Astrocyte (in vitro differentiated cells and primary cell): ENCODE measurements at regions not wholly inside any gene's neighbourhood (a gene's known extent, or its start where the extent isn't known, plus 50 kb on each side); places are given as distances from the start of the nearest gene placed in this dataset.
"Not testable (repeated sequence)": the region's sequence is repeated elsewhere in the genome, so short reads cannot be mapped to it uniquely, and the experiment has no call there.

ENCODE experiments used
- DNase-seq: peaks from one replicate; pipeline ENCODE4 v3.0.0-alpha.2; 2010; ENCODE audit warnings: low read depth
- FAIRE-seq: peaks from 2 replicates; lab custom pipeline; 2011; peaks lifted over from hg19 to GRCh38; lab: Jason Lieb, UNC
- H2AFZ ChIP-seq: 2 replicates; pipeline ENCODE4 v1.6.0; 2012; ENCODE audit warnings: low read depth, low read length, inconsistent platforms
- H3K27ac ChIP-seq: 2 replicates; pipeline ENCODE4 v1.5.1; 2011; ENCODE audit warnings: low read depth, low read length, inconsistent platforms
- H3K27me3 ChIP-seq: 2 replicates; pipeline ENCODE4 v1.6.0; 2011; ENCODE audit warnings: low read length, inconsistent platforms; ENCODE audit not compliant: insufficient read depth
- H3K36me3 ChIP-seq: 2 replicates; pipeline ENCODE4 v1.5.1; 2011; ENCODE audit warnings: low read length, inconsistent platforms; ENCODE audit not compliant: insufficient read depth
- H3K4me1 ChIP-seq: 2 replicates; pipeline ENCODE4 v1.5.1; 2011; ENCODE audit warnings: low read length, inconsistent platforms; ENCODE audit not compliant: insufficient read depth
- H3K4me2 ChIP-seq: 2 replicates; pipeline ENCODE4 v1.6.0; 2012; ENCODE audit warnings: low read length, inconsistent platforms
- H3K4me3 ChIP-seq: 2 replicates; pipeline ENCODE4 v1.5.1; 2011; ENCODE audit warnings: low read depth, mild to moderate bottlenecking, low read length, inconsistent platforms; ENCODE audit not compliant: insufficient read depth
- H3K79me2 ChIP-seq: 2 replicates; pipeline ENCODE4 v1.6.0; 2012; ENCODE audit warnings: mild to moderate bottlenecking, low read length, inconsistent platforms; ENCODE audit not compliant: insufficient read depth
- H3K9ac ChIP-seq: 2 replicates; pipeline ENCODE4 v1.6.0; 2012; ENCODE audit warnings: mild to moderate bottlenecking, low read length, inconsistent platforms
- H3K9me3 ChIP-seq: 2 replicates; pipeline ENCODE4 v1.5.1; 2012; ENCODE audit warnings: low read depth, mild to moderate bottlenecking, low read length, inconsistent platforms; ENCODE audit not compliant: insufficient read depth
- H4K20me1 ChIP-seq: 2 replicates; pipeline ENCODE4 v1.6.0; 2012; ENCODE audit warnings: low read length, inconsistent platforms; ENCODE audit not compliant: insufficient read depth
- H3K27ac Mint-ChIP-seq: one replicate; pipeline ENCODE4 v1.8.0; 2021; ENCODE audit warnings: mild to moderate bottlenecking, mixed read lengths; ENCODE audit not compliant: unreplicated experiment
- H3K27me3 Mint-ChIP-seq: one replicate; pipeline ENCODE4 v1.8.0; 2021; ENCODE audit warnings: low read depth, mixed read lengths; ENCODE audit not compliant: unreplicated experiment
- H3K36me3 Mint-ChIP-seq: one replicate; pipeline ENCODE4 v1.8.0; 2021; ENCODE audit warnings: low read depth, mixed read lengths; ENCODE audit not compliant: unreplicated experiment
- H3K4me1 Mint-ChIP-seq: one replicate; pipeline ENCODE4 v1.8.0; 2021; ENCODE audit warnings: low read depth, mixed read lengths; ENCODE audit not compliant: unreplicated experiment
- H3K4me3 Mint-ChIP-seq: one replicate; pipeline ENCODE4 v1.8.0; 2021; ENCODE audit warnings: mild to moderate bottlenecking, moderate library complexity, mixed read lengths; ENCODE audit not compliant: unreplicated experiment
- H3K9me3 Mint-ChIP-seq: one replicate; pipeline ENCODE4 v1.8.0; 2021; ENCODE audit warnings: mild to moderate bottlenecking, mixed read lengths; ENCODE audit not compliant: unreplicated experiment
- EZH2 ChIP-seq: IDR thresholded peaks from 2 replicates; pipeline ENCODE4 v1.6.1; 2012; ENCODE audit warnings: mild to moderate bottlenecking, low read length, inconsistent platforms; ENCODE audit not compliant: insufficient read depth
- TF ChIP-seq, protein P1 (sequence below): IDR thresholded peaks from 2 replicates; pipeline ENCODE4 v1.5.1; 2011; ENCODE audit warnings: low read depth, mild to moderate bottlenecking, inconsistent platforms, low read length, moderate library complexity; ENCODE audit not compliant: insufficient read depth

DNA sequence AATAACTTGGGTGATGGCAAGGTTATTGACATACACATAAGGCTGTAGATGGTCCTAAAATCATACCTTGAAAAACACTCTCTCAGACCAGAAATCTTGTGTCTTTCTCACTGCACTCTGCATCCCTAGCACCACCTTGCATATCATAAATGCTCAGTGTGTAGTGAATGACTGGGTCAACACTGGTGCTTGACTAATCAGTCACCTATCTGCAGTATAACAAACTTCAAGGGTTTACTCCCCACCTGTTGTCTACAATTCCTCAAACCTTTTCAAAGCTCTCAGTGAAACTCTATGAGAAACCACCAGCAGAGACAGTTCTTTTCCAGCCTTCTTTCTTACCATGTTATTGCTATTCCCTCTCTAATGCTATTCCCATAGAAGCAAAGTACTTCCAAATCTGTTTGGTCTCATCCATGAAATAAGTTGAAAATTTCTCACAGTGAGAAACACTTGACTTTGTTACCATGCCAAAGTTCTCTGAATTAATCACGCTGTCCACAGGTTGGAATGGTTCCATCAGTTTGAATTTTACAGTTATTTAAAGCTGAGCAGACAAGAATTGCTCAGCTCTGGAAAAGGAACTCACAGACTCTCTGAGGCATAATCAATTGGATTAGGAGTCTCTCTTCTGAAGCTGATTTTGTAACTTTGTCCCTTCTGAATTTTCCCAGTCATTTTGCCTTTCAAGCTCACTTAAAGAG lies 104.8 kb upstream of the EYA4 start:
- no peak for TF ChIP-seq EZH2
- TF ChIP-seq, protein P1, sequence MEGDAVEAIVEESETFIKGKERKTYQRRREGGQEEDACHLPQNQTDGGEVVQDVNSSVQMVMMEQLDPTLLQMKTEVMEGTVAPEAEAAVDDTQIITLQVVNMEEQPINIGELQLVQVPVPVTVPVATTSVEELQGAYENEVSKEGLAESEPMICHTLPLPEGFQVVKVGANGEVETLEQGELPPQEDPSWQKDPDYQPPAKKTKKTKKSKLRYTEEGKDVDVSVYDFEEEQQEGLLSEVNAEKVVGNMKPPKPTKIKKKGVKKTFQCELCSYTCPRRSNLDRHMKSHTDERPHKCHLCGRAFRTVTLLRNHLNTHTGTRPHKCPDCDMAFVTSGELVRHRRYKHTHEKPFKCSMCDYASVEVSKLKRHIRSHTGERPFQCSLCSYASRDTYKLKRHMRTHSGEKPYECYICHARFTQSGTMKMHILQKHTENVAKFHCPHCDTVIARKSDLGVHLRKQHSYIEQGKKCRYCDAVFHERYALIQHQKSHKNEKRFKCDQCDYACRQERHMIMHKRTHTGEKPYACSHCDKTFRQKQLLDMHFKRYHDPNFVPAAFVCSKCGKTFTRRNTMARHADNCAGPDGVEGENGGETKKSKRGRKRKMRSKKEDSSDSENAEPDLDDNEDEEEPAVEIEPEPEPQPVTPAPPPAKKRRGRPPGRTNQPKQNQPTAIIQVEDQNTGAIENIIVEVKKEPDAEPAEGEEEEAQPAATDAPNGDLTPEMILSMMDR: no peak
- Histone ChIP-seq H3K4me3 (no peak overlapping the region), H2AFZ (no peak overlapping the region), H3K4me2 (no peak overlapping the region), H3K27ac (no peak overlapping the region), H3K9ac (no peak overlapping the region), H3K27me3 (no peaks in the 10 kb centered on the region), H3K36me3 (no peaks in the 10 kb centered on the region), H3K79me2 (no peaks in the 10 kb centered on the region), H4K20me1 (no peaks in the 10 kb centered on the region), H3K9me3 (no peaks in the 10 kb centered on the region), H3K4me1 (peaks cover 10% of the 10 kb centered on the region)
- peaks cover 2% of the 10 kb centered on the region for H3K9me3 Mint-ChIP-seq
- H3K4me1 Mint-ChIP-seq: peaks cover 7% of the 10 kb centered on the region
- no peaks in the 10 kb centered on the region for H3K36me3 Mint-ChIP-seq
- no peaks in the 10 kb centered on the region for H3K27me3 Mint-ChIP-seq
- DNase-seq (peak; percentile 18), FAIRE-seq (no peak)
- H3K4me3 Mint-ChIP-seq: no peak overlapping the region
- H3K27ac Mint-ChIP-seq: no peak overlapping the region

DNA sequence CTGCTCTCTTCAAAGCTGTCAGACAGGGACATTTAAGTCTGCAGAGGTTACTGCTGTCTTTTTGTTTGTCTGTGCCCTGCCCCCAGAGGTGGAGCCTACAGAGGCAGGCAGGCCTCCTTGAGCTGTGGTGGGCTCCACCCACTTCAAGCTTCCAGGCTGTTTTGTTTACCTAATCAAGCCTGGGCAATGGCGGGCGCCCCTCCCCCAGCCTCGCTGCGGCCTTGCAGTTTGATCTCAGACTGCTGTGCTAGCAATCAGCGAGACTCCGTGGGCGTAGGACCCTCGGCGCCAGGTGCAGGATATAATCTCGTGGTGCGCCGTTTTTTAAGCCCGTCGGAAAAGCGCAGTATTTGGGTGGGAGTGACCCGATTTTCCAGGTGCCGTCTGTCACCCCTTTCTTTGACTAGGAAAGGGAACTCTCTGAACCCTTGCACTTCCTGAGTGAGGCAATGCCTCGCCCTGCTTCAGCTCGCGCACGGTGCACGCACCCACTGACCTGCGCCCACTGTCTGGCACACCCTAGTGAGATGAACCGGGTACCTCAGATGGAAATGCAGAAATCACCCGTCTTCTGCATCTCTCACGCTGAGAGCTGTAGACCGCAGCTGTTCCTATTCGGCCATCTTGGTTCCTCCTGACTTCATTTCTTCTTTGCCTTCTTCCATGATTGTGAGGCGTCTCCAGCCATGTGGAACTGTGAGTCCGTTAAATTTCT lies 93.5 kb upstream of the EYA4 start:
- not testable (repeated sequence) for H3K79me2 ChIP-seq, FAIRE-seq, DNase-seq, H3K9ac ChIP-seq, H3K27me3 ChIP-seq, H3K27ac ChIP-seq, H4K20me1 ChIP-seq, H3K36me3 ChIP-seq, H3K36me3 Mint-ChIP-seq, H3K27me3 Mint-ChIP-seq, H2AFZ ChIP-seq, H3K4me2 ChIP-seq, H3K4me1 ChIP-seq, H3K9me3 ChIP-seq, H3K9me3 Mint-ChIP-seq, H3K4me3 Mint-ChIP-seq, H3K4me3 ChIP-seq, H3K27ac Mint-ChIP-seq, H3K4me1 Mint-ChIP-seq

- no peak for TF ChIP-seq EZH2
- TF ChIP-seq, protein P1: no peak
- no peaks in the 10 kb centered on the region for H3K9me3 ChIP-seq
- no peak for FAIRE-seq
Measured at GRCh38 chr6:133156689-133157088, 84.5 kb upstream of the EYA4 start.

More at GRCh38 chr6:133156689-133157088, 84.5 kb upstream of the EYA4 start:
- Histone ChIP-seq H2AFZ (no peak overlapping the region), H3K4me3 (no peak overlapping the region), H4K20me1 (no peaks in the 10 kb centered on the region), H3K9ac (no peak overlapping the region), H3K4me2 (no peak overlapping the region), H3K79me2 (no peaks in the 10 kb centered on the region), H3K27ac (no peak overlapping the region), H3K4me1 (no peaks in the 10 kb centered on the region), H3K27me3 (no peaks in the 10 kb centered on the region), H3K36me3 (no peaks in the 10 kb centered on the region)
- no peaks in the 10 kb centered on the region for H3K27me3 Mint-ChIP-seq
- H3K4me3 Mint-ChIP-seq: no peak overlapping the region
- DNase-seq: no peak
- peaks cover 5% of the 10 kb centered on the region for H3K9me3 Mint-ChIP-seq
- no peak overlapping the region for H3K27ac Mint-ChIP-seq
- H3K36me3 Mint-ChIP-seq: no peaks in the 10 kb centered on the region
- no peaks in the 10 kb centered on the region for H3K4me1 Mint-ChIP-seq
